Kidney (tissue), 13 donors: ENCODE measurements at regions not wholly inside any gene's neighbourhood (a gene's known extent, or its start where the extent isn't known, plus 50 kb on each side); places are given as distances from the start of the nearest gene placed in this dataset.

Source experiments
- DNase-seq, 5 donors: peaks; one replicate each; pipeline ENCODE4 v3.0.0-alpha.2; 2013 to 2020
- FAIRE-seq: peaks from 2 replicates; lab custom pipeline; 2012; peaks lifted over from hg19 to GRCh38; lab: Jason Lieb, UNC
- H3K27ac ChIP-seq, 2 donors: one replicate each; pipeline ENCODE4 v1.7.0; 2013; ENCODE audit warnings: low read depth in 2 of 2, low read length in 2 of 2, inconsistent platforms in 1 of 2
- H3K27me3 ChIP-seq: one replicate; pipeline ENCODE4 v1.7.1; 2013; ENCODE audit warnings: low read length, inconsistent platforms; ENCODE audit not compliant: control insufficient read depth, insufficient read depth
- H3K36me3 ChIP-seq, 3 donors: one replicate each; pipeline versions ENCODE4 v1.7.0 to v1.7.1; 2013; ENCODE audit warnings: low read length in 3 of 3, control low read depth in 1 of 3, inconsistent platforms in 1 of 3; ENCODE audit not compliant: insufficient read depth in 3 of 3, control insufficient read depth in 2 of 3
- H3K4me1 ChIP-seq, 3 donors: one replicate each; pipeline versions ENCODE4 v1.7.0 to v1.7.1; 2013; ENCODE audit warnings: low read length in 3 of 3, inconsistent platforms in 1 of 3, low read depth in 1 of 3; ENCODE audit not compliant: control insufficient read depth in 2 of 3, insufficient read depth in 2 of 3
- H3K4me3 ChIP-seq, 3 donors: one replicate each; pipeline versions ENCODE4 v1.7.0 to v1.8.1; 2013; ENCODE audit warnings: low read length in 3 of 3, control low read depth in 1 of 3, inconsistent platforms in 1 of 3
- H3K9ac ChIP-seq, 3 donors: one replicate each; pipeline versions ENCODE4 v1.7.0 to v1.7.1; 2013; ENCODE audit warnings: low read length in 3 of 3, control low read depth in 1 of 3, inconsistent platforms in 1 of 3
- H3K9me3 ChIP-seq, 3 donors: one replicate each; pipeline versions ENCODE4 v1.7.0 to v1.7.1; 2013; ENCODE audit warnings: low read length in 3 of 3, control low read depth in 1 of 3, inconsistent platforms in 1 of 3; ENCODE audit not compliant: control insufficient read depth in 2 of 3, insufficient read depth in 1 of 3
- CTCF ChIP-seq: IDR thresholded peaks from 3 replicates; pipeline ENCODE4 v1.5.1; 2012; ENCODE audit warnings: mild to moderate bottlenecking, moderate library complexity, borderline replicate concordance; ENCODE audit not compliant: insufficient read depth; ENCODE audit errors: extremely low read depth
- intact Hi-C: fragments of 100-400 bp; cut with DNase I; formaldehyde crosslinking; loops from one replicate; pipeline ENCODE4 v1.11.1; 2022
- donor health status: control.
- donor health status: control.
- donor health status: control.
- donor health status: control.
- donor health status: control.
- donor health status: DM: yes; HTN: yes; CAD: no.
- donor health status: Normal renal cell carcinoma (clear cell type).

- TF ChIP-seq CTCF, result no peak
- FAIRE-seq (no peak), DNase-seq (peak in 4 of 5 donors; percentile 25 to 72 (median 48))
- Histone ChIP-seq H3K4me3 (peak overlapping the region in 2 of 3 donors; percentile 27 to 38), H3K27me3 (no peaks in the 10 kb centered on the region), H3K9ac (no peak overlapping the region), H3K27ac (no peak overlapping the region), H3K4me1 (no peaks in the 10 kb centered on the region), H3K9me3 (no peaks in the 10 kb centered on the region), H3K36me3 (no peaks in the 10 kb centered on the region)
- intact Hi-C loops, result no loop called here
Observed at GRCh38 chr11:111097191-111097590, 148.3 kb upstream of the POU2AF2 start.

GRCh38 chr11:111095327-111095726 is 150.2 kb upstream of the POU2AF2 start:
- H3K36me3 ChIP-seq, result no peaks in the 10 kb centered on the region
- H3K4me3 ChIP-seq, result no peak overlapping the region
- TF ChIP-seq CTCF, result no peak
- DNase-seq, result no peak
- no peak overlapping the region for H3K27ac ChIP-seq
- no peak for FAIRE-seq
- intact Hi-C loops, result no loop called here
- H3K27me3 ChIP-seq, result no peaks in the 10 kb centered on the region
- no peak overlapping the region for H3K9ac ChIP-seq
- no peaks in the 10 kb centered on the region for H3K4me1 ChIP-seq
- no peaks in the 10 kb centered on the region for H3K9me3 ChIP-seq

GRCh38 chr11:111093061-111093460 is 152.5 kb upstream of the POU2AF2 start:
- FAIRE-seq (no peak), DNase-seq (no peak)
- Histone ChIP-seq H3K36me3 (no peaks in the 10 kb centered on the region), H3K27me3 (no peaks in the 10 kb centered on the region), H3K4me3 (no peak overlapping the region), H3K4me1 (peaks cover 0 to 3% (median 2%) of the 10 kb centered on the region in 3 donors), H3K27ac (no peak overlapping the region), H3K9me3 (no peaks in the 10 kb centered on the region), H3K9ac (no peak overlapping the region)
- TF ChIP-seq CTCF, result no peak
- intact Hi-C loops, result no loop called here

GRCh38 chr11:111091321-111091938 is 154.1 kb upstream of the POU2AF2 start:
- no peak for TF ChIP-seq CTCF
- H3K27ac ChIP-seq, result no peak overlapping the region
- H3K9ac ChIP-seq, result no peak overlapping the region
- intact Hi-C loops, result no loop called here
- DNase-seq (no peak), FAIRE-seq (no peak)
- H3K4me3 ChIP-seq, result no peak overlapping the region
- no peaks in the 10 kb centered on the region for H3K36me3 ChIP-seq
- peaks cover 0 to 3% (median 2%) of the 10 kb centered on the region in 3 donors for H3K4me1 ChIP-seq
- no peaks in the 10 kb centered on the region for H3K9me3 ChIP-seq
- H3K27me3 ChIP-seq, result no peaks in the 10 kb centered on the region
